Neural cell (in vitro differentiated cells): ENCODE measurements at regions not wholly inside any gene's neighbourhood (a gene's known extent, or its start where the extent isn't known, plus 50 kb on each side); places are given as distances from the start of the nearest gene placed in this dataset.

Source experiments
- H2AFZ ChIP-seq: fragments of 200-600, 300-800 bp; sonication (generic), shearing (Covaris generic); 2 replicates; pipeline ENCODE4 v1.6.0; 2014; ENCODE audit warnings: low read depth, mild to moderate bottlenecking, antibody characterized with exemption, low read length, moderate library complexity
- H3F3A ChIP-seq: fragments of 200-600 bp; shearing (Covaris generic); 2 replicates; pipeline ENCODE4 v1.6.1; 2016; ENCODE audit warnings: mild to moderate bottlenecking, moderate library complexity, mixed read lengths, antibody characterized with exemption, low read length; ENCODE audit not compliant: insufficient read depth, poor library complexity, severe bottlenecking
- H3K27ac ChIP-seq: fragments of 200-600, 300-800 bp; sonication (generic), shearing (Covaris generic); 2 replicates; pipeline ENCODE4 v1.5.1; 2014; ENCODE audit warnings: mild to moderate bottlenecking, low read length, moderate library complexity
- H3K27me3 ChIP-seq: fragments of 300-800, 200-600 bp; sonication (generic), shearing (Covaris generic); 2 replicates; pipeline ENCODE4 v1.6.0; 2014; ENCODE audit warnings: mild to moderate bottlenecking, low read depth, low read length, moderate library complexity; ENCODE audit not compliant: insufficient read depth
- H3K36me3 ChIP-seq: fragments of 300-800, 200-600 bp; sonication (generic), shearing (Covaris generic); 2 replicates; pipeline ENCODE4 v1.5.1; 2014; ENCODE audit warnings: mild to moderate bottlenecking, antibody characterized with exemption, low read length, moderate library complexity; ENCODE audit not compliant: insufficient read depth
- H3K4me2 ChIP-seq: fragments of 300-800, 200-600 bp; sonication (generic), shearing (Covaris generic); 2 replicates; pipeline ENCODE4 v1.6.0; 2014; ENCODE audit warnings: mild to moderate bottlenecking, low read length
- H3K4me3 ChIP-seq: fragments of 300-800, 200-600 bp; sonication (generic), shearing (Covaris generic); 2 replicates; pipeline ENCODE4 v1.5.1; 2014; ENCODE audit warnings: mild to moderate bottlenecking, low read length, moderate library complexity
- H3K79me2 ChIP-seq: fragments of 200-600 bp; shearing (Covaris generic); replicated peaks from 2 replicates; pipeline ENCODE4 v1.6.0; 2014; ENCODE audit warnings: mild to moderate bottlenecking, low read length, moderate library complexity; ENCODE audit not compliant: insufficient read depth
- H3K9ac ChIP-seq: fragments of 300-800, 200-600 bp; sonication (generic), shearing (Covaris generic); 2 replicates; pipeline ENCODE4 v1.6.1; 2016; ENCODE audit warnings: mild to moderate bottlenecking, low read length, mixed read lengths
- H3K9me2 ChIP-seq: fragments of 200-600 bp; shearing (Covaris generic); 2 replicates; pipeline ENCODE4 v1.6.1; 2016; ENCODE audit warnings: mild to moderate bottlenecking, low read length, mixed read lengths; ENCODE audit not compliant: insufficient read depth
- H3K9me3 ChIP-seq: fragments of 200-600, 300-800 bp; sonication (generic), shearing (Covaris generic); 2 replicates; pipeline ENCODE4 v1.6.1; 2016; ENCODE audit warnings: mild to moderate bottlenecking, mixed run types, low read length, moderate library complexity, mixed read lengths
- H4K20me1 ChIP-seq: fragments of 200-600 bp; shearing (Covaris generic); 2 replicates; pipeline ENCODE4 v1.6.1; 2016; ENCODE audit warnings: mild to moderate bottlenecking, mixed run types; ENCODE audit not compliant: insufficient read depth
- CTCF ChIP-seq: fragments of 450-650 bp; IDR thresholded peaks from 2 replicates; pipeline ENCODE4 v1.5.1; 2014; ENCODE audit warnings: antibody characterized with exemption, mild to moderate bottlenecking, moderate library complexity; ENCODE audit not compliant: poor library complexity, severe bottlenecking
- EP300 ChIP-seq: fragments of 450-650 bp; conservative IDR thresholded peaks from 2 replicates; pipeline ENCODE4 v1.6.1; 2014; ENCODE audit warnings: antibody characterized with exemption, mild to moderate bottlenecking, moderate library complexity; ENCODE audit not compliant: poor library complexity, severe bottlenecking
- EZH2 ChIP-seq: fragments of 200-600, 300-800 bp; shearing (Covaris generic), sonication (generic); IDR thresholded peaks from 2 replicates; pipeline ENCODE4 v1.6.1; 2014; ENCODE audit warnings: antibody characterized with exemption, low read length, borderline replicate concordance, mild to moderate bottlenecking; ENCODE audit not compliant: insufficient read depth, poor library complexity, severe bottlenecking
- MXI1 ChIP-seq: fragments of 450-650 bp; conservative IDR thresholded peaks from 2 replicates; pipeline ENCODE4 v1.6.1; 2014; ENCODE audit warnings: antibody characterized with exemption, mild to moderate bottlenecking; ENCODE audit not compliant: poor library complexity, severe bottlenecking
- POLR2AphosphoS5 ChIP-seq: IDR thresholded peaks from 2 replicates; pipeline ENCODE4 v1.6.1; 2012
- RAD21 ChIP-seq: fragments of 450-650 bp; conservative IDR thresholded peaks from 2 replicates; pipeline ENCODE4 v1.6.1; 2014; ENCODE audit warnings: antibody characterized with exemption, mild to moderate bottlenecking, moderate library complexity
- SMC3 ChIP-seq: fragments of 450-650 bp; conservative IDR thresholded peaks from 2 replicates; pipeline ENCODE4 v1.6.1; 2014; ENCODE audit warnings: antibody characterized with exemption, mild to moderate bottlenecking, moderate library complexity; ENCODE audit not compliant: poor library complexity
- TAF1 ChIP-seq: IDR thresholded peaks from 2 replicates; pipeline ENCODE4 v1.6.1; 2012; ENCODE audit warnings: low read depth
- TF ChIP-seq, protein P1 (sequence below): IDR thresholded peaks from 2 replicates; pipeline ENCODE4 v1.6.1; 2012; ENCODE audit warnings: borderline replicate concordance

DNA sequence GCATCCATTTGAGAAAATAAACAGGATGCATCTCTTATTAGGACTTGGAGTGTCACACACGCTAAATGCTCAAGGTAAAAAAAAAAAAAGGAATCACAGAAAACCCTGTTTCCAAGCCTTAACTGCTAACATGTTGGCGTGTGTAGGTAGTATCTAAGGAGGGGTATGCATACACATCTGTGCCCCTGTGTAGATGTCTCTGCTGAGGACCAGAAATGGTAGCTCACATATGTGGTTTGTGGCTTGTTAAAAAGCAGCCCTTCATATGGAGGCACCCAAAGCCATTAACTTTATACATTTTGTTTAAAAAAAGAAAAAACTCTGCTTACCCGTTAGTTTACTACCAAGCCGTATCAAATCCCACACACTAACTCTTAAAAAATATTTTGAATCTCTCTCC, 314.1 kb downstream of the SNAPC1 start:
- Histone ChIP-seq H3F3A (no peaks in the 10 kb centered on the region), H3K4me3 (no peak overlapping the region), H3K27me3 (no peaks in the 10 kb centered on the region), H3K79me2 (no peaks in the 10 kb centered on the region), H3K9me2 (no peaks in the 10 kb centered on the region), H3K9me3 (no peaks in the 10 kb centered on the region), H3K36me3 (no peaks in the 10 kb centered on the region), H2AFZ (no peak overlapping the region), H3K9ac (no peak overlapping the region), H4K20me1 (no peaks in the 10 kb centered on the region), H3K4me2 (no peak overlapping the region), H3K27ac (no peak overlapping the region)
- TF ChIP-seq EZH2 (no peak), RAD21 (no peak)

DNA sequence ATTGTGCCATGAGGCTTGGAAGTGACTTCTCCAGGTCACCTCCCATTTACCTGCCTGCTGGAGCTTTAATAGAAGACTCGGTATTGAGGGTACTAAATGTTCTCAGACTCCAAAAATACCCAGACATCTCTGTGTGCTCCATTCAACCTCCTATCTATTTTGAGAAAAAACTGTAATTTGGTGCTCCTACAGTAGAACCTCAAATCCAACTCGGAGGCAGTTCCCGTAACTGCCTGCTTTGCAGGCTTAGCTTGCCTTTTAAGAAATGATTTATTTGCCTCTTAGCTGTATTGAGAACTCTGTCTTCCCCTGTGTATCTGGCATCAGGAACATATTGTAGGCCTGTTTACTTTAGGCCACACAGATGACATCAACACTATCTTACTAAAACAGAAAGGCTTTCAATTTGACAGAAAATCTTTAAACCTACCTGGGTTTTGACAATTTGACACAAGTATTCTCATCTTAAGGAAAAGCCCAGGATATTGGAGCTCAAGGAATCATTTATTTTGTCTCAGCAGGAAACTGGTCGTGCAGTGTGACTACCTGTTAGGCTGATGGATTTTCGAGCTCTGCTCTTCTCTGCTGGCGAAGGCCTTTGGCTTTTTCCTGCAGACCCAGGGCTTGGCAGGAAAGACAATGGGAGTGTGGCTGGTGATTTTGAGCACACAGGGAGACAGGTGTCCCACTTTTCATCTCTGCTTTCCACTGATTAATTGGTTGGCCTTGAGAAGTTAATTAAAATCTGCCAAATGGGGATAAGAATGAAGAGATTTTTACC, 314.8 kb downstream of the SNAPC1 start:
- H3F3A ChIP-seq: no peaks in the 10 kb centered on the region
- no peak overlapping the region for H2AFZ ChIP-seq
- no peaks in the 10 kb centered on the region for H3K79me2 ChIP-seq
- H3K27ac ChIP-seq: no peak overlapping the region
- H3K9me2 ChIP-seq: no peaks in the 10 kb centered on the region
- no peaks in the 10 kb centered on the region for H3K9me3 ChIP-seq
- no peaks in the 10 kb centered on the region for H4K20me1 ChIP-seq
- no peak overlapping the region for H3K9ac ChIP-seq
- H3K27me3 ChIP-seq: no peaks in the 10 kb centered on the region
- no peaks in the 10 kb centered on the region for H3K36me3 ChIP-seq
- no peak for TF ChIP-seq RAD21
- TF ChIP-seq EP300: no peak
- TF ChIP-seq, protein P1, sequence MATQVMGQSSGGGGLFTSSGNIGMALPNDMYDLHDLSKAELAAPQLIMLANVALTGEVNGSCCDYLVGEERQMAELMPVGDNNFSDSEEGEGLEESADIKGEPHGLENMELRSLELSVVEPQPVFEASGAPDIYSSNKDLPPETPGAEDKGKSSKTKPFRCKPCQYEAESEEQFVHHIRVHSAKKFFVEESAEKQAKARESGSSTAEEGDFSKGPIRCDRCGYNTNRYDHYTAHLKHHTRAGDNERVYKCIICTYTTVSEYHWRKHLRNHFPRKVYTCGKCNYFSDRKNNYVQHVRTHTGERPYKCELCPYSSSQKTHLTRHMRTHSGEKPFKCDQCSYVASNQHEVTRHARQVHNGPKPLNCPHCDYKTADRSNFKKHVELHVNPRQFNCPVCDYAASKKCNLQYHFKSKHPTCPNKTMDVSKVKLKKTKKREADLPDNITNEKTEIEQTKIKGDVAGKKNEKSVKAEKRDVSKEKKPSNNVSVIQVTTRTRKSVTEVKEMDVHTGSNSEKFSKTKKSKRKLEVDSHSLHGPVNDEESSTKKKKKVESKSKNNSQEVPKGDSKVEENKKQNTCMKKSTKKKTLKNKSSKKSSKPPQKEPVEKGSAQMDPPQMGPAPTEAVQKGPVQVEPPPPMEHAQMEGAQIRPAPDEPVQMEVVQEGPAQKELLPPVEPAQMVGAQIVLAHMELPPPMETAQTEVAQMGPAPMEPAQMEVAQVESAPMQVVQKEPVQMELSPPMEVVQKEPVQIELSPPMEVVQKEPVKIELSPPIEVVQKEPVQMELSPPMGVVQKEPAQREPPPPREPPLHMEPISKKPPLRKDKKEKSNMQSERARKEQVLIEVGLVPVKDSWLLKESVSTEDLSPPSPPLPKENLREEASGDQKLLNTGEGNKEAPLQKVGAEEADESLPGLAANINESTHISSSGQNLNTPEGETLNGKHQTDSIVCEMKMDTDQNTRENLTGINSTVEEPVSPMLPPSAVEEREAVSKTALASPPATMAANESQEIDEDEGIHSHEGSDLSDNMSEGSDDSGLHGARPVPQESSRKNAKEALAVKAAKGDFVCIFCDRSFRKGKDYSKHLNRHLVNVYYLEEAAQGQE: no peak
- TF ChIP-seq CTCF: no peak
- no peak overlapping the region for H3K4me2 ChIP-seq
- no peak overlapping the region for H3K4me3 ChIP-seq

DNA sequence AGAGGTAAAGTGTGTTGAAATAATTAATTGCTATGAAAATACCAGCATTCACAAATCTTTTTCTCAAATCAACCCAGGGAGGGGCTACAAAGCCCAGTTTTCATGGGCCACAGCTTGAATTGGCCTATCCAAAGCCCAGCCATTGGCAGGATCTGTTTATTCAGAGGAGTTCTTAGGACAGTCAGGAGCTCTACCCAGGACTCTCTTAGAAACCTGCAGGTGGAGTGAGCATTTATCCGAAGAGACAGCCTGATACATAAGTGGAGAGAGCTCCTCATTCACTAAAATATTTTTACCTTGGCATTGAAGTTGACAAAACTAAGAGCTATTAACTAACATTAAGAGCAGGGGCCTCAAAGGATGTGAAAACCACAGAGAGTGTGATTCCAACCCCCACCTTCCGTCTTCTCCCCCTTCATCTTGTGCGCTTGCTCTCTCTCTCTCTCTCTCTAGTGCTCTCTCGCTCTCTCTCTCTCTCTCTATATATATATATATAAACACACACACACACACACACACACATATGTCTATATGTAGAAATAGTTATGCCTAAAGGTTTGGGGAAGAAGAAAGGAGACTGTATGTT, 315.5 kb downstream of the SNAPC1 start:
- no peak overlapping the region for H2AFZ ChIP-seq
- no peaks in the 10 kb centered on the region for H3K9me2 ChIP-seq
- H3K27me3 ChIP-seq: no peaks in the 10 kb centered on the region
- TF ChIP-seq TAF1: no peak
- no peak for TF ChIP-seq SMC3
- TF ChIP-seq MXI1: no peak
- TF ChIP-seq POLR2AphosphoS5: no peak
- no peak for TF ChIP-seq CTCF
- TF ChIP-seq RAD21: no peak
- no peak for TF ChIP-seq EZH2
- no peak for TF ChIP-seq EP300
- TF ChIP-seq, protein P1: no peak
- H3K79me2 ChIP-seq: no peaks in the 10 kb centered on the region
- no peaks in the 10 kb centered on the region for H3F3A ChIP-seq
- H3K4me3 ChIP-seq: no peak overlapping the region
- H3K9ac ChIP-seq: no peak overlapping the region
- no peak overlapping the region for H3K27ac ChIP-seq
- no peaks in the 10 kb centered on the region for H3K9me3 ChIP-seq
- H4K20me1 ChIP-seq: no peaks in the 10 kb centered on the region
- no peak overlapping the region for H3K4me2 ChIP-seq
- no peaks in the 10 kb centered on the region for H3K36me3 ChIP-seq
